ENCODE measurements at regions not wholly inside any gene's neighbourhood (a gene's known extent, or its start where the extent isn't known, plus 50 kb on each side); places are given as distances from the start of the nearest gene placed in this dataset.

DNA sequence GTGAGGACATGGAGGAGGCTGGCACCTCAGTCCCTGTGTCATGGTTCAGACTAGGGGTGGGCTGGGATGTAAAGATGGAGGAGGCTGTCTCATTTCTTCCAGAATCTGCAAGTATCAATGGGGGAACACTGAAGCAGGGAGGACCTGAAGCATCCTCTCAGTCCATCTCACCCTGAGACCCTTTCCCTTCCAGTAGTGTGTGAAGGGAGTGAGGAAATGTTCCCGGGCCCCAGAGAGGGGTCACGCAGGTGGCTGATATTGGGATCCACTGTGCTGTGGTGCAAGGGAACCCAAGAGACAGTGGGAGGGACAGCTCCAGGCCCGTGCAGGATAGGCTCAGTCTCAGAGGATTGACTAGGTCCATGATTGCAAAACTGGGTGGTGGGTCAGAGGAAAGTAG, 72.2 kb upstream of the ADPGK start:
- TF ChIP-seq, protein P1, sequence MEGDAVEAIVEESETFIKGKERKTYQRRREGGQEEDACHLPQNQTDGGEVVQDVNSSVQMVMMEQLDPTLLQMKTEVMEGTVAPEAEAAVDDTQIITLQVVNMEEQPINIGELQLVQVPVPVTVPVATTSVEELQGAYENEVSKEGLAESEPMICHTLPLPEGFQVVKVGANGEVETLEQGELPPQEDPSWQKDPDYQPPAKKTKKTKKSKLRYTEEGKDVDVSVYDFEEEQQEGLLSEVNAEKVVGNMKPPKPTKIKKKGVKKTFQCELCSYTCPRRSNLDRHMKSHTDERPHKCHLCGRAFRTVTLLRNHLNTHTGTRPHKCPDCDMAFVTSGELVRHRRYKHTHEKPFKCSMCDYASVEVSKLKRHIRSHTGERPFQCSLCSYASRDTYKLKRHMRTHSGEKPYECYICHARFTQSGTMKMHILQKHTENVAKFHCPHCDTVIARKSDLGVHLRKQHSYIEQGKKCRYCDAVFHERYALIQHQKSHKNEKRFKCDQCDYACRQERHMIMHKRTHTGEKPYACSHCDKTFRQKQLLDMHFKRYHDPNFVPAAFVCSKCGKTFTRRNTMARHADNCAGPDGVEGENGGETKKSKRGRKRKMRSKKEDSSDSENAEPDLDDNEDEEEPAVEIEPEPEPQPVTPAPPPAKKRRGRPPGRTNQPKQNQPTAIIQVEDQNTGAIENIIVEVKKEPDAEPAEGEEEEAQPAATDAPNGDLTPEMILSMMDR (IDR thresholded peaks at IDR 0.05; ENCODE audit: low read length): no peak
- no peak for TF ChIP-seq EZH2 (IDR thresholded peaks at IDR 0.05; ENCODE audit: borderline replicate concordance, low read length)

All from OCI-LY1 (cell line).